Stimulated activated CD4-positive, alpha-beta T cell treated with anti-CD3 and anti-CD28 coated beads, Interleukin-2, amount 100 ng/mL, for 24 hours (primary cell): ENCODE measurements at regions not wholly inside any gene's neighbourhood (a gene's known extent, or its start where the extent isn't known, plus 50 kb on each side); places are given as distances from the start of the nearest gene placed in this dataset.
A peak's percentile ranks its signal among the peaks of the same experiment; 100 is the strongest.
"Not testable (repeated sequence)": the region's sequence is repeated elsewhere in the genome, so short reads cannot be mapped to it uniquely, and the experiment has no call there.

ENCODE experiments used
- DNase-seq, 2 donors: peaks; one replicate each; pipeline ENCODE4 v3.0.0-alpha.2; 2020

DNA sequence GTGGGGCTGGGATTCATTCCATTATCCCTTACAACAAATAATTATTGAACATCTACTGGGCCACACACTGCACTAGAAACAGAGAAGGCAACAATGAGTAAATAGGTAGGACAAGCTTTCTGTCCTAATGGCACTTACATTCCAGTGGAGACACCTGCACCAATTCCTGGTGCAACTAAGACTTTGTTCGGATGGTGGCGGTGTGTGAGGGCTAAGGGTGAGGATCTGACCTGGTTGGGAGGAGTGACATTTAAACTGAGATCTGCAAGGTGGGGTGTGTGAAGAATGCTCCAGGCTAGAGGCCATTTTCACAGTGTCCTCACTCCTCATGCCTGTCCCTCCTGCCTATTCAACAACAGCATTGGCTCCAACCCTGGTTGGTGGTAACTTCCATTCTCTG, 510.0 kb downstream of the XYLT1 start:
- no peak for DNase-seq

DNA sequence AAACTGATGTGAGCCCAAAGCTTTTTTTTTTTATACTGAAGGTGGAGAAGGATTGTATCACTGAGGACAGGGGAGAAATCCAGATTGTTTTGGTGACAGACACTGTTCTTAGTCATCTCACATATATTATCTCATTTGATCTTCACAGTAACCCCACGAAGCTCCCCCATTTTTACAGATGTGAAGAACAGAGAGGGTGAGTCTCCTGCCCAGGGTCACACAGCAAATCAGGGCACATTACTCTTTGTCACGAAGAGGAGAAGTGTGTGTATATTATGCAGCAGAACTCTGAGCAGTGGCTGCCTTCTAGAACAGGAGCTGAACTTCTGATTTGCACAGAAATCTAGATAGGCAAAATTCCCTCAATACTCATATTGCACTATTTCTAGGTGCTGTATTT, 504.3 kb downstream of the XYLT1 start:
- no peak for DNase-seq

DNA sequence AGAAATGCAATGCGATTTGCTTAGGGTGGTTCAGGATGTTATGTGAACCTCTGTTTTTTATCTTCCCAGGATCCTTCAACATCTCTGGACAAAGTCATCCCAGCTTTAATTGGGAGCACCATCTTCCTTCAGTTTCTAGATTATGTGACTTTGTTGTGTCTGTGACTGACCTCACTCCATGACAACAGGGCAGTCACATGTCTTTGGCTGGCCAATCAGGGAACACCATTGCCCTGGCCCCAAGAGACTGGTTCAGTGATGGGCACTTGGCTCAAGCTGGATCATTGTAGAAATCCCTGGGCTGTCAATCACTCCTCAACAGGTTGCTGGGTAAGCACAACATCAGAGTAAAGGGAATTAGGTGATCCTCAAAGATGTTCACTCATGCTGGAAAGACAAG, 499.7 kb downstream of the XYLT1 start:
- DNase-seq, result no peak

DNA sequence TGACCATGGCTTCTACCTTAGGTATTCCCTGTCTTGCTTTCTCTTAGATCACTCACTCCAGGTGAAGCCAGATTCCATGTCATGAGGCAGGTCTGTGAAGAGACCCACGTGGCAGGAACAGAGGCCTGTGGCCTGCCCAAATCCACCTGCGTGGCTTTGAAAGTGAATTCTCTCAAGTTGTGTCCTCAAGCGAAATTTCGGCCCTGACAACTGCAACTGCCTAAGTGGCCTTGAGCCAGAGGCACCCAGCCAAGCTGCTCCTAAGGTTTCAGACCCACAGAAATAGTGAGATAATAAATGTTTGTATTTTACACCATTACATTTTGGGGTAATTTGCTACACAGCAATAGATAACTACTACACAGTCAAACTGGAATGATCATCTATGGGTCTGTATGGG, 497.9 kb downstream of the XYLT1 start:
- DNase-seq, result no peak

DNA sequence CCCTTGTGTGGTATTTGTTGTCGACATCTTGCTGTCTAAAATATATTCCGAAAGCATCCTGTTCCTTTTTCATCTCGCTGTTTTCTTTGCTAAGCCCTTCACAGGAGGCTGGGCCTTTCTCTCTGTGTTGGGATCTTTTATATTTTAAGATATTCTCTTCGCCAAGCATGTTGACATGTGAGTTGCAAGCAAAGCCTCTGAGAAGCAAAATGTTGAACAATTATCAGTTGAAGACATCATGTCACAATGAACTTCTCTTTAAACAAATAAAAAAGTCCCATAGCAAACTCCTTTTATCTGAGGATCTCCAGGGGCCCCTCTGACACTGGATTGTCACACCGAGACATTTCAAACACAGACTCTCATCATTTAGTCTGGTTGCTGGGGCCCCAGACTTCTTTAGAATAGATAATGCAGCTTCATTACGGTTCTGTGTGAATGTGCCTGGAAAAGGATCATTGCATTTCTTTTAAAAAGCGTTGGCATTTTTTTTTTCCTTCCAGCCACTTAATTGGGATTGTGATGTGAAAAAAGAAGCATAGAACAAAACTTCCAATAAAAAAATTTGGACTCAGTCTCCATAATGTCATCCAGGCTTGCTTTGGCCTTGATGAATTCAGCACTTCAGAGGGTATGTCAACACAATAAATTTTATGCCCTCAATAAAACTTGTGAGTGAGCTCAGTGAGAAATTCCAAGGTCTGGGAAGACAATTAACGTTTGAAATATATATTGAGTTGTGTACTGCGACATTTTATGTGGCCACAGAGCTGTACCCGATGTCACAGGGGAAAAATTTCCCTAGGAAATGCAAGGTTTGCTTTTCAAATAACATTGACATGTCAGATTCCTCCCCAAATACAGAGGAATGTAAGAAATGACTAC, 496.8 kb downstream of the XYLT1 start:
- DNase-seq, result no peak

DNA sequence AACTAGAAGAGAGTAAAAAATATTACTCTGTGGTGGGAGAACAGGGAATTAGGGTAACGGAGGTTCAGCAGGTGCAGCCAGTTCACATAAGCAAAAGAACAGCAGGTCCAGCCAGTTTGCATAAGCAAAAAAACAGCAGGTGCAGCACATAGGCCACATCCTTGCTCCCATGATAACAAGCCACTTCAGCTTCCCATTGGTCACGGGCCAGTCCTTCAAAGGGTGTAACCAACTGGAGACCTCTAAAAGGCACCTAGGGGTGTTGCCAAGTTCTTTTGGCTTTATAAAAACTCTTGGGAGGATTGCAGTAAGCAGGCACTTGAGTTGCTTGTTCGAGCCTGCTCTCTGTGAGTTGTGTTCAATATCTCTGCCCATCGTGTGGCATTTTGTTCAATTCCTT, 488.1 kb downstream of the XYLT1 start:
- no peak for DNase-seq

DNA sequence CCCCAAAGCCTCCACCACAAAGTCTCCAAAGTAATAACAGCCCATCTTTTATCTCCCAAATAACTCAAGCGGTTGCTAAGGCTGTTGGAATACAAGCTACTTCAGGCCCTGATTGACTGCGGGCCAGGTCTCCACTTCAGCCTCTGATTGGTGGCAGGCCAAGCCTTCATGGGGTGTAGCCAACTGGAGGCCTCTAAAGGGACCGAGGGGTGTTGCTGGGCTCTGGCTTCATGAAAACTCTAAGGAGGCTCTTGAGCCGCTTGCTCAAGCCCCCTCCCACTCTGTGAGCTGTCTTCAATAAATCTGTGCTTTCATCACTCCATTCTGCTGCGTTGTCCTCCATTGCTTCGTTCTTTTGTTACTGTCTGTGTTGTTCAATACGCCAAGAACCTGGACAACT, 487.2 kb downstream of the XYLT1 start:
- no peak for DNase-seq

DNA sequence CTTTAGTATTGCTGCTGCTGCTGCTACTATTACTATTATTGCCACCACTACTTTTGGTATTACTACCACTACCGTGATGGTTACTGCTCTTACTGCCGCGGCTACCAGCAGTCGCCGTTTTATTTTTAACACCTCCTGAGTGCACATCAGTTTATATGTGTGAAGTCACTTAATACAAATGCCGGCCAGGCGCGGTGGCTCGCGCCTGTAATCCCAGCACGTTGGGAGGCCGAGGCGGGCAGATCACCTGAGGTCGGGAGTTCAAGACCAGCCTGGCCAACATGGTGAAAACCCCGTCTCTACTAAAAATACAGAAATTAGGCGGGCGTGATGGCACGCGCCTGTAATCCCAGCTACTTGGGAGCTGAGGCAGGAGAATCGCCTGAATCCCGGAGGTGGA, 486.7 kb downstream of the XYLT1 start:
- not testable (repeated sequence) for DNase-seq

DNA sequence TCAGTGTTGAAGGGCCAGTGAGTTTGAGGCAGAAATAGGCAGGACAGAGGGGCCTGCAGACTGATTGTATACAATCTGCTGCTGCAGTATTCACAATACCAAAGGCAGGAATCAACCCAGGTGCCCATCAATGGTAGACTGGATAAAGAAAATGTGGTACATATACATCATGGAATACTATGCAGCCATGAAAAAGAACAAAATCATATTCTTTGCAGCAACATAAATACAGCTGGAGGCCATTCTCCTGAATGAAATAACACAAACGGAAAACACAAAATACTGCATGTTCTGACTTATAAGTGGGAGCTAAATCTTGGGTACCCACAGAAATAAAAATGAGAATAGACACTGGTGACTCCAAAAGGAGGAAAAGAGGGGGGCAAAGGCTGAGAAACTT, 485.1 kb downstream of the XYLT1 start:
- DNase-seq, result no peak

DNA sequence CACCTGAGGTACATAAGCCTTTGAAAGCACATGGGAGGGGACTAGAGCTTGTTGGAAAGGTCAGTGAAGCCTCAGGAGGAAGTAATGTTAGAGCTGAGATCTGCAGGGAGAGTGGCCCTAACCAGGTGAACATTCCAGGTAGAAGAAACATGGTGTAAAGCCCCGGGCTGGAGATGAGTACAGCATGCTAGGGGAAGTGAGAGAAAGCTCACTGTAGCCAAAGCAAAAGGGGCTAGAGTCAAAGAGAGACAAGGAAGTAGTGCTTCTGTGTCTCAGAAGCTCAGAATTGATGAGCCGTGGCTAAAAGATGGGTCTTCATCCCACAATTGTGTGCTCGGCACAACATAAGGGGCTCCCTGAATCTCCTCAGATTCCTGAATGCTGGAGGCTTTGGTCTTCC, 481.8 kb downstream of the XYLT1 start:
- DNase-seq, result no peak

DNA sequence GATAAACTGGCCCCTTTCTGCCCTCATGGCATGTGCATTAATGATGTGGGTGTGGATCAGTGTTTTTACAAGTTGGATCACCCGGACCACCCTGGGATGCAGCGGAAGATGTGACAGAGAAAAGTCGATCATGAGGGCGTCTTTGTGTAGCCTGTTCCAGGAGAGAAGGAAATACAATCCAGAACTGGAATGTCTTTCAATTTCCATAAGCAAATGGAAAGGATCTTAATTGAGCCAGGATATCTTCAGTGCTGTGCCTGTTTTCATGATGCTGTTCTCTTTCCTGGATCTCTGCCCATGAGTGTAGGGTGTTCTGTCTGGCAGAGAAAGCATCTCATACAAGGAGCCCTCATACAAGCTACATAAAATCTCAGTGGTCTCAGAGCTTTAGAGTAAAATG, 481.4 kb downstream of the XYLT1 start:
- DNase-seq, result no peak

DNA sequence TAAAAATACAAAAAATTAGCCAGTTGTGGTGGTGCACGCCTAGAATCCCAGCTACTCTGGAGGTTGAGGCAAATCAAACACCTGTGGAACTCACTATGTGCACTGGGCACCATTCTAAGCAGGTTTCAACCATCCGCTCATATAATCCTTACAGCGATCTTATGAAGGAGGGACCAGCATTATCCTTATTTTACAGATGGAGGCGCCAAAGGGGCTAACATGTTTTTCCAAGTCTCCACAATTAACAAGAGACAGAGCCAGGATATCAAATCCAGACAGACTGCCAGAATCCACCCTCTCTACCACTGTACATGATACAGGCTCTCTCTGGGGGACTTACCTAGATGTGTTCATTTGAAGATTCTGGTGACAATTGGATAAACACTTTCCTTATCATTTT, 479.0 kb downstream of the XYLT1 start:
- no peak for DNase-seq

DNA sequence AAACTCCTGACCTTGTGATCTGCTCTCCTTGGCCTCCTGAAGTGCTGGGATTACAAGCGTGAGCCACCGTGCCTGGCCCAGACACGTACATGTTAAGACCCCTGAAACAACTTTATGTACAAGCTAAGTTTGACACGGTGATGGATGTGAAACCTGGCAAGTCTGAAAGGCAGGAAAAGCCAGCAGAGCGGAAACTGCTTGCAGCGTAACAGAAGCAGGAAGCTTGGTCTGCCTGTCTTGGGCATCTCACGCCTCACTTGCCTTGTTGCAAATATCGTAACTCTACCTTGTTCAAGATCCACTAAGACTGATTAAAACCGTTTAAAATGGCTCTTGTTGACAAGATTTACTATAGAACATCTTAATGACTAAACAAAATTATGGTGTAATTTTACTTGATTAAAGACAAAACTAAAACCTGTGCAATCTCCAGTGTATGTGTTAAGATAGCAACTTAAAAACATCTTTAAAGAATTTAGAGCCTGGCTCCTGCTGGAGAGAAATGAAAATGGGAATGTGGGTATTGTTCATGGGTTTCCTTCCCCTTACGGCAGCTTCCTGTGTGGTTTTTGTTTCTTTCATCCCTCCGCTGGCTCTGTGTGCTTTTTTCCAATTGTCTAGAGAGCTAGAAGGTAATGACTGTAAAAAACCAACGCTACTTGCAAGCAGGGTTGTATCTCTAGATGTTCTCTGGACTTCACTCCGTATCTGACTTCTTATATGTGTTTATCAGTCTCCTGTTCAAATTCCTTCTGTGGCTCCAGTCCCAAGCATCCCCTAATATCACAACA, 477.6 kb downstream of the XYLT1 start:
- peak in 1 of 2 donors; percentile 4 for DNase-seq

DNA sequence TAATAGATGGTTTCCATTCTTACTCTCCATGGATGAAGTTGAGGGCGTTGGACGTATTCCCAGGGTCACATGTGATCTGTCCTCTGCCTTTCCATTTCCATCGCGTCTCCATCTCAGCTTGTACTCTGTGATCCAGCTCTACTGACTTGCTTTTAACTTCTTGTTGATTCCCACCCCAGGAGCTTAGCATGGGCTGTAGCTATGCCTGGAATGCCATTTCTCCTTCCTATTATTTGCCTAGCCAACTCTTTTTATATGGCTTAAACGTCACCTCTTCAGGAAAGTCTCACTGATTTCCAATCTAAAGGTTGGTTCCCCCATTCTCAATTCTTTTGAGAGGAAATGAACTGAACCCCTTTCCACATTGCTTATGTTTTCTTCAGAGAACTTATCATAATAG, 475.9 kb downstream of the XYLT1 start:
- no peak for DNase-seq

DNA sequence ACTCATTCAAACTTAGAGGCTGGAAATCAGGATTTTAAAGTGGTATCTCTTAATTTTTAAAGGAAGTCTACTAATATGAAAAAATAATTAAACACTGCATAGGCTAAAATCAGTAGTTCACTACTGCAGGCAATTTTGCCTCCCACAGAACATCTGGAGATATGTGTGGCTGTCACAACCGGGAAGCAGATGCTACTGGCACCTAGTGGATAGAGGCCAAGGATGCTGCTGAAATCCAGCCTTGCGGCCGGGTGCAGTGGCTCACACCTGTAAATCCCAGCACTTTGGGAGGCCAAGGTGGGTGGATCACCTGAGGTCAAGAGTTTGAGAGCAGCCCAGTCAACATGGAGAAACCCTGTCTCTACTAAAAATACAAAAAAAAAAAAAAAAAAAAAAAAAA, 473.9 kb downstream of the XYLT1 start:
- no peak for DNase-seq

DNA sequence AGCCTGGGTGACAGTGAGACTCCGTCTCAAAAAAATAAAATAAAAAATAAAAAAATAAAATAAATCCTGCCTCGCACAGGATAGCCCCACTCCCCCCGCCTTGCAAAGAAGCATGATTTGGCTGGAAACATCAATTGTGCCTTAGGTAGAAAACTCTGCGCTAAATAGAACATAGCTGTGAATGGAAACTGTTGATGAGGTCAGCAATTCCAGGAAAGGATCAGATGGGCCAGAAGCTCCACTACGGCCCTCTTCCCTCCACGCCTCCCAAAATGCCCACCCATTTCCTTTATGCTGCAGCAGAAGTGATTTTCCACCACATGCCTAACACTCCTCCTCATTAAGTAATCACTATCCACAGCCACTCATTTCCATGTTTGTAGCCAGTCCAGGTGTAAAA, 473.4 kb downstream of the XYLT1 start:
- no peak for DNase-seq

DNA sequence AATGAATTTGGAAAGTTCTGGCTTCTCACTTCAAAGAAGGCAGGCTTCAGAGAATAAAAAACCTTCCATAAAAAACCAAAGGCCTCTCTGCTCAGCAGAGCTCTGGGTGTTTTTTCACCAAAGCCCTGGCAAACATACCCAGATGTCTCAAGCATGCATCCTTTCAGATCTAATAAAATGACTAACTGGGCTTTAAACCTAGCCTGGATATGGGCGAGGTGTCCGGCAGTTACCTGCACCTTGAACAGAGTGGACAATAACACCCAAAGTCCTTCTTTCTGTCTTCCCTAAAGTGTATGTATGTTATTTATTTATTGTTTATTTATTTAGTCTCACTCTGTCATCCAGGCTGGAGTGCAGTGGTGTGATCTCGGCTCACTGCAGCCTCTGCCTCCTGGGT, 469.3 kb downstream of the XYLT1 start:
- no peak for DNase-seq

DNA sequence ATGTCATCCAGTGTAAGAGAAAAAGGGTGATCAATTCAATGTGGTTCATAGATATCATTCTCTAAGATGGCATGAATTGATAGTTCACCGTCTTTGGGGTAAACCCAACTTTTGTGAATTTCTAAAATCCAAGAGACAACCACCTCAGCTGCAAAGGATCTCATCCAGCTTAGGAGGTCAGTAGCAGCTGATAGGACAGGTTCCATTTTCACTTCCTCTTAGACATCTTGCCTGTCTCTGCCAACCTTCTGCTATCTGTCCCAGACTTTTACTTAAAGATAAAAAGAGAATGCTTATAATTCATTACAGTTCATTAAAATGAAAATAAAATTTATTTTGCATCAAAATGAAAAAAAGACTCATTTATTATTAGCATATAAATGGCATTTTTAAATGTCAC, 468.2 kb downstream of the XYLT1 start:
- DNase-seq, result no peak

DNA sequence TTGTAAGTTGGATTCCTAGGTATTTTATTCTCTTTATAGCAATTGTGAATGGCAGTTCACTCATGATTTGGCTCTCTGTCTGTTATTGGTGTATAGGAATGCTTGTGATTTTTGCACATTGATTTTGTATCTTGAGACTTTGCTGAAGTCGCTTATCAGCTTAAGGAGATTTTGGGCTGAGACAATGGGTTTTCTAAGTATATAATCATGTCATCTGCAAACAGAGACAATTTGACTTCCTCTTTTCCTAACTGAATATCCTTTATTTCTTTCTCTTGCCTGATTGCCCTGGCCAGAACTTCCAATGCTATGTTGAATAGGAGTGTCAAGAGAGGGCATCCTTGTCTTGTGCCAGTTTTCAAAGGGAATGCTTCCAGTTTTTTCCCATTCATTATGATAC, 464.8 kb downstream of the XYLT1 start:
- not testable (repeated sequence) for DNase-seq

DNA sequence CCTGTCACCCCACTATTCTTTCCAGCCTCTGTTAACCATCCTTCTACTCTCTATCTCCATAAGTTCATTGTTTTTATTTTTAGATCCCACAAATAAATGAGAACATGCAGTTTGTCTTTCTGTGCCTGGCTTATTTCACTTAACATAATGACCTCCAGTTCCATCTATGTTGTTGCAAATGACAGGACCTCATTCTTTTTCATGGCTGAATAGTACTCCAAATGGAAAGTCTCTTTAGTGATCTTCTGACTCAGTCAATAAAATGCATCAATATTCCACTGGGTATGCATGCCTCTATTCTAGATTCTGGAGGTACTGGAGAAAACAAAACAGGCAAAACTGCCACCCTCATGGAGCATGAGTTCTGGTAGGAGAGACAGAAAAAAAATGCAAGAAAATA, 459.0 kb downstream of the XYLT1 start:
- no peak for DNase-seq

DNA sequence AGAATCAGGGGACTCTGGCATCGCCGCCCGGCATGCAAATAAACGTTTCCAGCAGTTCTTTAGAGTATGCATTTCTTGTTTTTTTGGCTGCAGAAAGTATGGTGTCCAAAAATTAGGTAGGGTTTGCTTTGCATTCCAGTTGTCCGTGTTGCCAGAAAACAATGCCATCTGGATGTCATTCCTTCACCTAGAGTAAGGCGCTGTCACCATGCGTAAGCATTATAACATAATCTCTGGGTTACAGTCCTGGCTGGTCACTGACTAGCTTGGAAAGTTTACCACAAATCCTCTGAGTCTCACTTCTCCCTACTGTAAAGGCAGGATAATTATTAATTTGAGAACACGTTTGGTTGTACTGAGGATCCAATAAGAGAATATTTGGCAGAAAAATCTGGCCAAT, 457.7 kb downstream of the XYLT1 start:
- no peak for DNase-seq

DNA sequence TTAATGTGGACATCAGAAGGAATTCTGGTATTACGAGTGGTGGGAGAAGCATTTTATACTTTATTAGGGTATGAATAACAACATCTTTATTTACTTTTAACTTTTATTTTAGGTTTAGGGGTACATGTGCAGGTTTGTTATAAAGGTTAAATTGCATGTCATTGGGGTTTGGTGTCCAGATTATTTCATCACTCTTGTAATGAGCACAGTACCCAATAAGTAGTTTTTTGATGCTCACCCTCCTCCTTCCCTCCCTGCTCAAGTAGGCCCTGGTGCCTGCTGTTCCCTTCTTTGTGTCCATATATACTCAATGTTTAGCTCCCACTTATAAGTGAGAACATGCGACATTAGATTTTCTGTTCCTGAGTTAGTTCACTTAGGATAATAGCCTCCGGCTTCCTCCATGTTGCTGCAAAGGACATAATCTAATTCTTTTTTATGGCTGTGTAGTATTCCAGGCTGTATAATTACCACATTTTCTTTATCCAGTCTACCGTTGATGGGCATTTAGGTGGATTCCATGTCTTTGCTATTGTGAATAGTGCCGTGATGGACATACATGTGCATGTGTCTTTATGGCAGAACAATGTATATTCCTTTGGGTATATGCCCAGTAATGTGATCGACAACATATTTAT, 456.2 kb downstream of the XYLT1 start:
- no peak for DNase-seq

DNA sequence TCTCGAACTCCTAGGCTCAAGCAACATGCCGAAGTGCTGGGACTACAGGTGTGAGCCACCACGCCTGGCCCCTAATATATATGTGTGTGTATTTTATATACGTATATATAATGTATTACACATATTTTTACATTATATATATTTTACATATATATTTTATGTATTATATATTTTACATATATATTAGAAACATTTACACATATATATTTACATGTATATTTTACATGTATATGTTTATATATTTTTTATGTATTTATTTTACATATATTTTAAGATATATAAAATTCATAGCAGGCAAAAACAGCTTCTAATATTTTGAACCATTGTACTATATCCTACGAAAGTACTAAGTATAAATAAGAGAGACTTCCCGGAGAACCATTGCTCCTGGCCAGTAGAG, 455.1 kb downstream of the XYLT1 start:
- no peak for DNase-seq

DNA sequence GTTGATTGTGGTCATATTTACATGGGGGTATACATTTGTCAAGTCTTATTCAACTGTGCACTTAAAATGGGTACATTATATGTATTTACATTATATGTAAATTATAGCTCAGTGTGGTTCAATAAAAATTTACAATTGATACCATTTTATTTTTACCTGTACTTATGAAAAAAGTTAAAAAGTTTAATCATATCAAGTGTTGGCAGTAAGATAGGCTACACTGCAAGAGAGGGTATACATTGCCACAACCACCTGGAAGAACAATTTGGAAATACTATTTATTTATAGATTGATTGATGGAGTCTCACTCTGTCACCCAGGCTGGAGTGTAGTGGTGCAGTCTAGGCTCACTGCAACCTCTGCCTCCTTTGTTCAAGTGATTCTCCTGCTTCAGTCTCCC, 453.3 kb downstream of the XYLT1 start:
- DNase-seq, result no peak
